HG02852 (cell line): ENCODE measurements at regions not wholly inside any gene's neighbourhood (a gene's known extent, or its start where the extent isn't known, plus 50 kb on each side); places are given as distances from the start of the nearest gene placed in this dataset.
"Not testable (repeated sequence)": the region's sequence is repeated elsewhere in the genome, so short reads cannot be mapped to it uniquely, and the experiment has no call there.

Experiments
- ATAC-seq: cut with Tn5 transposase; IDR thresholded peaks from one replicate; pipeline ENCODE4 v1.9.1; 2021; ENCODE audit warnings: mild to moderate bottlenecking, moderate library complexity; ENCODE audit not compliant: unreplicated experiment

- not testable (repeated sequence) for ATAC-seq
Observed at GRCh38 chr1:245102149-245102548, 52.6 kb upstream of the KIF26B start.

- no peak for ATAC-seq
Observed at GRCh38 chr1:245099401-245099800, 55.4 kb upstream of the KIF26B start.

- no peak for ATAC-seq
Observed at GRCh38 chr1:245098924-245099323, 55.9 kb upstream of the KIF26B start.

- ATAC-seq: no peak
Observed at GRCh38 chr1:245096311-245097066, 58.3 kb upstream of the KIF26B start.

GRCh38 chr1:245095903-245096302 is 58.9 kb upstream of the KIF26B start:
- no peak for ATAC-seq

- no peak for ATAC-seq
Observed at GRCh38 chr1:245094954-245095353, 59.8 kb upstream of the KIF26B start.

GRCh38 chr1:245094092-245094491 is 60.7 kb upstream of the KIF26B start:
- no peak for ATAC-seq

- ATAC-seq: no peak
Observed at GRCh38 chr1:245092638-245092976, 62.2 kb upstream of the KIF26B start.

- ATAC-seq: no peak
Observed at GRCh38 chr1:245091818-245092637, 62.8 kb upstream of the KIF26B start.

GRCh38 chr1:245091171-245091621 is 63.6 kb upstream of the KIF26B start:
- no peak for ATAC-seq

GRCh38 chr1:245090491-245091090 is 64.2 kb upstream of the KIF26B start:
- ATAC-seq: no peak

GRCh38 chr1:245087723-245088122 is 67.1 kb upstream of the KIF26B start:
- no peak for ATAC-seq

- no peak for ATAC-seq
Observed at GRCh38 chr1:245086389-245086969, 68.3 kb upstream of the KIF26B start.

- peak; percentile 90 for ATAC-seq
Observed at GRCh38 chr1:245085508-245086095, 69.2 kb upstream of the KIF26B start.

GRCh38 chr1:245084551-245084950 is 70.2 kb upstream of the KIF26B start:
- no peak for ATAC-seq

GRCh38 chr1:245079021-245079609 is 75.7 kb upstream of the KIF26B start:
- ATAC-seq: no peak

GRCh38 chr1:245074898-245075297 is 79.9 kb upstream of the KIF26B start:
- ATAC-seq: no peak

GRCh38 chr1:245074232-245074747 is 80.5 kb upstream of the KIF26B start:
- no peak for ATAC-seq

- ATAC-seq: no peak
Observed at GRCh38 chr1:245070836-245071615, 83.8 kb upstream of the KIF26B start.

GRCh38 chr1:245067257-245067656 is 87.5 kb upstream of the KIF26B start:
- no peak for ATAC-seq
